Glomerular visceral epithelial cell (primary cell): ENCODE measurements at regions not wholly inside any gene's neighbourhood (a gene's known extent, or its start where the extent isn't known, plus 50 kb on each side); places are given as distances from the start of the nearest gene placed in this dataset.
"Not testable (repeated sequence)": the region's sequence is repeated elsewhere in the genome, so short reads cannot be mapped to it uniquely, and the experiment has no call there.

Source experiments
- DNase-seq: peaks from one replicate; pipeline ENCODE4 v3.0.0-alpha.2; 2016; ENCODE audit errors: extremely low spot score

GRCh38 chrX:1778817-1779216 lies 164.0 kb downstream of the ASMT start:
- no peak for DNase-seq

GRCh38 chrX:1779626-1780025 lies 164.8 kb downstream of the ASMT start:
- DNase-seq, result no peak

DNA sequence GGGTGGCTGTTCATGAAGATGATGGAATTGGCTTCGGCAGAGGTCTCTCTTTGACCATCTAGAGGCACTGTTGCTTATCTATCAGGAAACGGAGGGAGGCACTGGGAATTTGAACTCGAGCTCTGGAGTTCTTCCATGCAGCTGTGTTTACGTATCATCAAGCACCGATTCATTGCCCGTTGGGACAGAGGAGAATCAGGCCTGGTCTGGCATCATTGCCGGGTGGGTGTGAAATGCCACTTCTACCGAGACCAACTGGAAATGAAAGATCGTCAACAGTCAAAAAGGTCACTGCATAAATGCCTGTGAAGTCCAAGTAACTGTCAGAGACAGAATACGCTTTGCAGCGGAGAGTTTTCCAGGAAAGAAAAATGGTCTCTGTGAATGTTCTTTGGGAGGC lies 166.9 kb downstream of the ASMT start:
- DNase-seq, result no peak

DNA sequence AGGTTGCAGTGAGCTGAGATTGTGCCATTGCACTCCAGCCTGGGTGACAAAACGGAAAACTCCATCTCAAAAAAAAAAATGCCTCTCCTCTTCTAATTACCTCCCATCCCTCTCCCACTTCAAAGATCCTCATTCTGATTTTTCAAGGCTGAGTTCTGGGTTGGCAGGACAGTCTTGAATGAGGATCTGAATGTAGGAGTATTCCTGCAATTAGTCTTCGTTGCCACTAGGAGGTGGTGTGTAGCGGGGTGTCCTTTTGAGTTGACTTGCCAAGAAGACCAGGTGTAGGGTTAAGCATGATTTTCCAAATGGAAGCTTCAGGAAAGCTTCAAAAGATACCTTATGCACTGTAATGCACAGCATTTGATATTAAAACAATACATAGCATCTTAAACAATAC lies 169.9 kb downstream of the ASMT start:
- DNase-seq, result no peak

GRCh38 chrX:1788300-1788911 lies 173.5 kb downstream of the ASMT start:
- no peak for DNase-seq

DNA sequence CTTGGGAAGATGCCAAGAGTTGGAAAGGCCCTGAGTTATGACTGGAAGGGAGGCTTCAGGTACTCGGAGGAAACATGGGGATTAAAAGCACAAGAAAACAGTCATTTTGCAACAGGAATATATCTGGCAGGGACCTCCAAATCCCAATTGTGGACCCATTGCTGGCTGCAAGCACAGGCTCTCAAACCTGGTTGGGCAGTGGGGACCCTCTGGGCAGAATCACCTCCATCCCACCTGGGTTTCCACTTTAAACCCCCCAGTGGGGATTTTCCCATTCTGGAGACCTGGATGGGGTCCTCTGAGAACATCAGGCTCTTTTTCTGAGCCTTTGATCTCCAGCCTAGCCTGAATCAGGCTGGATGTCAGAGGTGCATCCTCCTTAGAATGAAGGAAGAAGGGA lies 177.8 kb downstream of the ASMT start:
- DNase-seq, result no peak

DNA sequence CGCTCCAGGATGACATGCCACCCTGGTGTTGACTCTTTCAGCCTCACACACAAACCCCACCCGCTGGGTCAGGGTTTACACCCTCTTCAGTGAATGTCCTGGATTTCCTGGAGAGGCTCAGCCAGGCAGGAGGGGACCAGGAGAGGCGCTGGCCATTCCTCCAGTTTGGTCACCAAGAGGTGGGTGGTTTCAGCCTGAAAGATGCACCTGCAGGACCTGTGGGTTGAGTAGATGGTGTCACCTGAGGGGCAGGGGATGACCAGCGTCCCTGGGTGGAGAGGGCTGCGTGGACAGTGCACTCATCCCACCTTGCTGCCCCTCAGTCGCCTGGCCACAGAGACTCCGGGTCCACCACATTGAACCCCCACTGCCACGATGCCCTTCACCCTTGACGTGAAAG lies 179.7 kb downstream of the ASMT start:
- no peak for DNase-seq

DNA sequence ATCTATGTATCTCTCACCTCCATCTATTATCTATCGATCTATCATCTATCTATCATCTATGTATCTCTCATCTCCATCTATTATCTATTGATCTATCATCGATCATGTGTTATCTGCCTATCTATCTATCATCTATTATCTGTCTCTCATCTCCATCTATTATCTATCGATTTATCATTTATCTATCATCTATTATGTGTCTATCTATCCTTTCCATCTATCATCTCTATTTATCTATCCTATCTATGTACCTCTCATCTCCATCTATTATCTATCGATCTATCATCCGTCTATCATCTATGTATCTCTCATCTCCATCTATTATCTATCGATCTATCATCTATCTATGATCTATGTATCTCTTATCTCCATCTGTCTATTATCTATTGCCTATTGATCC lies 188.1 kb downstream of the ASMT start:
- no peak for DNase-seq

- DNase-seq, result no peak
Measured at GRCh38 chrX:1803741-1804140, 188.9 kb downstream of the ASMT start.

DNA sequence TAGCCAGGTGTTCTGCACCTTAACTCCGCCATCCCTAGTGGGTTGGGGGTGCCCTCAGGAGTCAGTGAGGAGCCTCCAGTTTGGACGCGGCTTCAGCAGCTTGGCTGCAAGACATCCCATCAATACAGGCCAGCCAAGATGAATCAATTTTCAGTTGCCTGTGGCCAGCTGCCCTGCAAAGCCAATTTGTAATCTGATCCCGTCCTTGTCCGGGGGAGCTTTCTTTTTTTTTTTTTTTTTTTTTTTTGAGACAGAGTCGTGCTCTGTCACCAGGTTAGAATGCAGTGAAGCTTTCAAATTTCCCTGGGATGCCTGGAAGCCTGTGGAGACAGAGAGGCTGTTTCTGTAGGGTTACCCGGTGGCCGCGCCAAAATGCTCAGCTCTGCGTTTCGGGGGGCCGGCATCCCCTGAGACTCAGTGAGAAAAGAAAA lies 192.5 kb downstream of the ASMT start:
- DNase-seq, result no peak

DNA sequence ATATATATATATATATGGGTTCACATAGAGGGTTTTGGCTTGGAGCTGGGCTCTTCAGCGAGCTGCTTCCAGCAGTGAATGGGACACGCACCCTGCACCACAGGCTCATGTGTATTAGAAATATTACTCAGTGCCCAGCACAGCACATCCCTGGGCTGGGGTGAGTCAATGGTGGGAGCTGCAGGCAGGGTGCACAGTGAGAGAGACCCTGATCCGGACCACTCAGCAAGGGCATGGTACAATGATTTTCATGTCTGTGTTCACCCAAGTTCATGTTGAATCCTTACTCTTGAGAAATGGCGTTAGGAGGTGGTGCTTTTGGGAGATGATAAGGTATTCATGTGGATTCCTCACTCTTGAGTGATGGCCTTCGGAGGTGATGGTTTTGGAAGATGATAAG lies 194.7 kb downstream of the ASMT start:
- no peak for DNase-seq

GRCh38 chrX:1813809-1814208 lies 198.9 kb downstream of the ASMT start:
- no peak for DNase-seq

DNA sequence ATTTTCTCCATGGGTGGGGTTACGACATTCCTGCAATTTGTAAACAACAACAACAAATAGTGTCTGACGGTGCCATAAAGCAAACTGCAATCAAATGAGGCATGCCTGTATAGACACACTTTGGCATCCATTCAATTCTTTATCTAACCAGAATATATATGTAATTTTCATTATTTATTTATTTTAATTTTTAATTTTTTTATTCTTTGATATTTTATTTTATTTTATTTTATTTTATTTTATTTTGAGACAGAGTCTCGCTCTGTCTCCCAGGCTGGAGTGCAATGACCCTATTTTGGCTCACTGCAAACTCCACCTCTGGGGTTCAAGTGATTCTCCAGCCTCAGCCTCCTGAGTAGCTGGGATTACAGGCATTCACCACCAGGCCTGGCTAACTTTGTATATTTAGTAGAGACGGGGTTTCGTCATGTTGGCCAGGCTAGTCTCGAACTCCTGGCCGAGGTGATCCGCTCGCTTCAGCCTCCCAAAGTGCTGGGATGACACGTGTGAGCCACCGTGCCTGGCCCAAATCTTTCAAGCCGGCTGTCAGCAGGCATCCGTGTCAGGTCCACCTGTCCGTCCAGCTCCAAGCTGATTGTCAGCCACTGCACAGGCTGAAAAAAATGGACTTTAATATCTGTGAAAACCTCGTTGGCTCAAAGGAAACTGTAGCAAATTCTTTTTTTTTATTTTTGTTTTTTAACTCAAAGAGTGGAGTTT lies 200.8 kb downstream of the ASMT start:
- no peak for DNase-seq

- DNase-seq, result not testable (repeated sequence)
Measured at GRCh38 chrX:1816387-1816982, 201.6 kb downstream of the ASMT start.

DNA sequence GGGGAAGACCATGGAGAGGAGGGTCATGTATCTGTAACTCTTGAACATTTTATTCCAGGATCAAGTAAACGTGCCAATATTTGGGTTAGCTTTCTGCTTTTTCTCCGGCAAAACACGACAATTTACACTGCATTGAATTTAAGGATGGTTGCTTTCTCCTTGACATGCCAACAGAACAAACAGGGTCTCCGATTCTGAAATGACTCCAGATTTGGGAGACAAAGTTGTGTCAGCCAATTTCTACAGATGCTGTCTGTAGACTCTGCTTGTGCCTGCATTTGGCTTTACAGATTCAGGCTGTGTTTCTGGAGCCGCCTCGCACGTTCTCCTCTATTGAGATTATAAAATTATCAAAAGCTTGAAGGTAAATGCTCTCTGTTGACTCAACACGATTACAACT lies 207.0 kb downstream of the ASMT start:
- no peak for DNase-seq

GRCh38 chrX:1824855-1825254 lies 210.0 kb downstream of the ASMT start:
- DNase-seq, result no peak

DNA sequence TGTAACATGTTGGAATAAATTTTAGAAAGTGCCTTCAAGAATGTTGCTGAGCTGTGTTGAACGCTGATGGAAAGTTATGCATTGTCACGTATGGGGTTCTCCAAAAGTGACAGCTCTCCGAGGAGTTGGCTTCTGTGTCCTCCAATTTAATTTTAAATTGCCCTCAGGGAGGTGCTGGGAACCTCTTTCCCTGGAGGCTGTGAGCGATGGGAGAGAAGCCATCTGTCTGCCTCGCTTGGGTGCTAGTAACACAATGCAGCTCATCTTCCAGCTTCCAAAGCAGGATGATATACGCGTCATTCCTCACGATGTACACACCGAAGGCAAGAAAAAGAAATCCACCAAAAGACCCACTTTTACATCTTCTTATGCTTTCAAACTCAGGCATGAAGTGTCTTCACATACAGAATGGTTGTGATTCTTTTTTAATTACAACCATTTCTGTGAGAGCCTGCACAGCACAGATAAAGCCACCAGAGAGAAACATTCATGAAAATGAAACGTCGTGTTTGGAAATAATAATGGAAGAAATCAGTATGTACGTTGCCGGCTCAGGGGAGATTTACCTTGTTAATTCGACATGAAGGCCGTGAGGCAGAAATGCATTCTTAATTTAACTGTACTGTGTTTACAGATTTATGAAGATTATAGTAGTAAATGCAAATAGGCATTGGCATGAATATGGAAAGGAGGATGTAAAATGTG lies 218.9 kb downstream of the ASMT start:
- no peak for DNase-seq

DNA sequence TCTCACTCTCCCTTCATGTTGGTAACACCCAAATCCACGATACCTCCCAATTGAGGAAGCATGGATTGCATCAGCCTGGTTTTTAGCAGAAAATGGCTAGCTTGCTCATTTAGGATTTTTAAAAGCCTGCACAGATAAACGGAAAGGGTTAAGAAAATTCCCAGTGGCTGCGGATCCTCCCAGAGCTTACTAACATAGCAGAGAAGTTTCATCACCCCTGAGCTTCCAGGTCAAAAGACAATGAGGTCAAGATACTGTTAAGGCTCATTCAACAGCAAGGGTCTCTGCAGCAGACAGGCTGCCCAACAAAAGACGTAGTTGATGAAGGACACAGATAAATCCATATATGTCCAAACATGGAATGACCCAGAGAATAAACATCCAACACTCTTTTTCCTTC lies 220.2 kb downstream of the ASMT start:
- DNase-seq, result no peak

GRCh38 chrX:1836683-1837082 lies 221.8 kb downstream of the ASMT start:
- no peak for DNase-seq

DNA sequence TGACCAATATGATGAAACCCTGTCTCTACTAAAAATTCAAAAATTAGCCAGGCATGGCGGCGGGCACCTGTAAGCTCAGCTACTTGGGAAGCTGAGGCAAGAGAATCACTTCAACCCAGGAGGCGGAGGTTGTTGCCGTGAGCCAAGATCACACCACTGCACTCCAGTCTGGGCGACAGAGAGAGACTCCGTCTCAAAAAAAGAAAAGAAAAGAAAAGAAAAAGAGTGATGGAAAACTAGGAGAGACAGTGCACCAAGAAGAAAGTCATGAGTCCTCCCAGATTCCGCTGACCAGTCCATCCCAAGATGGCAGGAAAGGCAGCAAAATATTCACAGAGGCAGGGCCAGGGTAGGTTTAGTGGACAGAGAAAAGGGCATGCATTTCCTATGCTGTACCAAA lies 226.9 kb downstream of the ASMT start:
- DNase-seq, result no peak

DNA sequence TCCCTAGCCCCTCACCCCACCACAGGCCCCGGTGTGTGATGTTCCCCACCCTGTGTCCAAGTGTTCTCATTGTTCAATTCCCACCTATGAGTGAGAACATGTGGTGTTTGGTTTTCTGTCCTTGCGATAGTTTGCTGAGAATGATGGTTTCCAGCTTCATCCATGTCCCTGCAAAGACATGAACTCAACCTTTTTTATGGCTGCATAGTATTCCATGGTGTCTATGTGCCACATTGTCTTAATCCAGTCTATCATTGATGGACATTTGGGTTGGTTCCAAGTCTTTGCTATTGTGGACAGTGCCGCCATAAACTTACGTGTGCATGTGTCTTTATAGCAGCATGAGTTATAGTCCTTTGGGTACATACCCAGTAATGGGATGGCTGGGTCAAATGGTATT lies 232.1 kb downstream of the ASMT start:
- not testable (repeated sequence) for DNase-seq

DNA sequence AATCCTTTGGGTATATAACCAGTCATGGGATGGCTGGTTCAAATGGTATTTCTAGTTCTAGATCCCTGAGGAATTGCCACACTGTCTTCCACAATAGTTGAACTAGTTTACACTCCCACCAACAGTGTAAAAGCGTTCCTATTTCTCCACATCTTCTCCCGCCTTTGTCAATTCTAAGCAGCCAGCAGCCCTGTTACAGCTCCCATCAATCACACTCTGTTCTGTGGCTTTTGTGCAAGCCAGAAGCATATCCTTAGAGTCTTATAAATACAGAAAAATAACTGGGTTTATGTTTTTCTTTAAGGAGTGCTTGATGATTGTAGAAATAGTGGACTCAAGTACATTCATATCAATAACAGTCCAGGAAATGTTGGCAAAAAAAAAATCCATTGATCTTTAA lies 232.9 kb downstream of the ASMT start:
- not testable (repeated sequence) for DNase-seq

DNA sequence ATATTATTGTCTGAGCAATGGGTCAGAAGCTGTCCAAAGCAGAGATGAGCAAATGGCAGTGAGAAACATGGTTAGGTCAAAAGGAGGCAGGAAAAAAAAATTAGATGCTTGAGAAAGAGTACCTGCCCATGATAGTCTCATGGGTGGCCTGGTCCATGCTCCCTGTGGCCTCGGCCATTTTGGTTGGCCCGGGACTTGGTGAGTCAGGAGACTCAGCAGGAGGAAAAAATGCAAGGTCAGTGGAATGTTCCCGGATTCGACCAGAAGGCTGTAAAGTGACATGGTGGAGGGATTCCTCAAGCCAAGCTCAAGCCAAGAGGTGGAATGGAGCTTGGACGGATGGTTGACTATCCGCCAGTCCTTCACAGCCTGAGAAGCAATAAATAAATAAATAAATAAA lies 236.7 kb downstream of the ASMT start:
- DNase-seq, result no peak
